Activated CD4-positive, alpha-beta T cell treated with anti-CD3 and anti-CD28 coated beads, Interleukin-2, Interleukin-6, amounts not matched to agents 100 ng/mL and 50 ng/mL, durations not matched to agents 16 hours and 8 hours (primary cell): ENCODE measurements at regions not wholly inside any gene's neighbourhood (a gene's known extent, or its start where the extent isn't known, plus 50 kb on each side); places are given as distances from the start of the nearest gene placed in this dataset.
"Not testable (repeated sequence)": the region's sequence is repeated elsewhere in the genome, so short reads cannot be mapped to it uniquely, and the experiment has no call there.

Experiments
- DNase-seq: peaks from one replicate; pipeline ENCODE4 v3.0.0-alpha.2; 2020

GRCh38 chr3:190192087-190192486 lies 71.4 kb upstream of the P3H2 start:
- DNase-seq, result no peak

- no peak for DNase-seq
These were observed 67.5 kb upstream of the P3H2 start for GRCh38 chr3:190188197-190188596.

- DNase-seq, result no peak
These were observed 62.4 kb upstream of the P3H2 start for GRCh38 chr3:190183121-190183520.

- no peak for DNase-seq
These were observed 61.8 kb upstream of the P3H2 start for GRCh38 chr3:190182418-190183043.

GRCh38 chr3:190180268-190180667 lies 59.6 kb upstream of the P3H2 start:
- DNase-seq, result no peak

GRCh38 chr3:190178779-190179178 lies 58.1 kb upstream of the P3H2 start:
- no peak for DNase-seq

GRCh38 chr3:190176933-190177525 lies 56.3 kb upstream of the P3H2 start:
- DNase-seq, result not testable (repeated sequence)

GRCh38 chr3:190176106-190176505 lies 55.4 kb upstream of the P3H2 start:
- not testable (repeated sequence) for DNase-seq

- no peak for DNase-seq
These were observed 54.8 kb upstream of the P3H2 start for GRCh38 chr3:190175490-190175889.

- DNase-seq, result no peak
These were observed 53.8 kb upstream of the P3H2 start for GRCh38 chr3:190174471-190174870.

- no peak for DNase-seq
These were observed 52.7 kb upstream of the P3H2 start for GRCh38 chr3:190173426-190173825.

- DNase-seq, result no peak
These were observed 52.1 kb upstream of the P3H2 start for GRCh38 chr3:190172751-190173150.
